Nephron progenitor cell (in vitro differentiated cells): ENCODE measurements at regions not wholly inside any gene's neighbourhood (a gene's known extent, or its start where the extent isn't known, plus 50 kb on each side); places are given as distances from the start of the nearest gene placed in this dataset.

Experiments used
- DNase-seq: peaks from one replicate; pipeline ENCODE4 v3.0.0; 2021
- H3K27ac Mint-ChIP-seq: 2 replicates; pipeline ENCODE4 v1.8.0; 2021; ENCODE audit warnings: mild to moderate bottlenecking, moderate library complexity, mixed read lengths
- H3K27me3 Mint-ChIP-seq: 2 replicates; pipeline ENCODE4 v1.8.0; 2021; ENCODE audit warnings: mild to moderate bottlenecking, low read depth, mixed read lengths; ENCODE audit not compliant: poor library complexity
- H3K36me3 Mint-ChIP-seq: 2 replicates; pipeline ENCODE4 v1.8.0; 2021; ENCODE audit warnings: low read depth, mixed read lengths
- H3K4me1 Mint-ChIP-seq: 2 replicates; pipeline ENCODE4 v1.8.0; 2021; ENCODE audit warnings: mixed read lengths
- H3K4me3 Mint-ChIP-seq: 2 replicates; pipeline ENCODE4 v1.8.0; 2021; ENCODE audit warnings: mild to moderate bottlenecking, moderate library complexity, mixed read lengths
- H3K9me3 Mint-ChIP-seq: 2 replicates; pipeline ENCODE4 v1.8.0; 2021; ENCODE audit warnings: mild to moderate bottlenecking, moderate library complexity, mixed read lengths
- CTCF ChIP-seq: fragments of 200-600 bp; sonication (generic); IDR thresholded peaks from 2 replicates; pipeline ENCODE4 v1.5.0; 2021; ENCODE audit warnings: antibody characterized with exemption

- Mint-ChIP-seq H3K36me3 (no peaks in the 10 kb centered on the region), H3K4me3 (no peak overlapping the region), H3K27me3 (no peaks in the 10 kb centered on the region), H3K4me1 (no peaks in the 10 kb centered on the region), H3K27ac (no peak overlapping the region), H3K9me3 (peaks cover 20% of the 10 kb centered on the region)
- no peak for DNase-seq
- no peak for TF ChIP-seq CTCF
These were observed 400.9 kb upstream of the POU3F2 start for GRCh38 chr6:98433325-98434056.

DNA sequence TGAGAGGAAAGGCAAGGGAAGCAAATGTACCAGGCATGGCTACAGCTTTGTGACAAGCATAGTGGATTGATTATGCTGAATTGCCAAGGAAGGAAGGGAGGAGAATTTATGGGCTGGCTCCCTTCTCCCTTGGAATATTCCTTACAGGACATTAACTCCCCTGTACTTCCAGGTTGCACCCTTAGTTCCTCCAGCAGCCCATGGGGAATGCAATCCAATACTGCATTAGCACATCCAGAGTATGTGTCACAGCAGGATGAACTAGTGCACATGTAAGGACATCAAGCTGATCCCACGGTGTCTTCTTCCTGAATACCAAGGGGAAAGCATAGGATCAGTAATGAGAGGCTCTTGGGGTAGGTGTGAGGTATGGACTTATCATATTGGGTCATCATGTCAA, 390.7 kb upstream of the POU3F2 start:
- no peak for DNase-seq
- Mint-ChIP-seq H3K4me1 (peaks cover 10% of the 10 kb centered on the region), H3K4me3 (no peak overlapping the region), H3K27ac (no peak overlapping the region), H3K9me3 (peaks cover 4% of the 10 kb centered on the region), H3K36me3 (no peaks in the 10 kb centered on the region), H3K27me3 (peaks cover 3% of the 10 kb centered on the region)
- TF ChIP-seq CTCF: no peak

GRCh38 chr6:98452685-98453084, 381.7 kb upstream of the POU3F2 start:
- H3K4me3 Mint-ChIP-seq: no peak overlapping the region
- no peak for TF ChIP-seq CTCF
- peaks cover 4% of the 10 kb centered on the region for H3K4me1 Mint-ChIP-seq
- no peaks in the 10 kb centered on the region for H3K9me3 Mint-ChIP-seq
- no peak for DNase-seq
- peaks cover 3% of the 10 kb centered on the region for H3K27me3 Mint-ChIP-seq
- no peak overlapping the region for H3K27ac Mint-ChIP-seq
- no peaks in the 10 kb centered on the region for H3K36me3 Mint-ChIP-seq

DNA sequence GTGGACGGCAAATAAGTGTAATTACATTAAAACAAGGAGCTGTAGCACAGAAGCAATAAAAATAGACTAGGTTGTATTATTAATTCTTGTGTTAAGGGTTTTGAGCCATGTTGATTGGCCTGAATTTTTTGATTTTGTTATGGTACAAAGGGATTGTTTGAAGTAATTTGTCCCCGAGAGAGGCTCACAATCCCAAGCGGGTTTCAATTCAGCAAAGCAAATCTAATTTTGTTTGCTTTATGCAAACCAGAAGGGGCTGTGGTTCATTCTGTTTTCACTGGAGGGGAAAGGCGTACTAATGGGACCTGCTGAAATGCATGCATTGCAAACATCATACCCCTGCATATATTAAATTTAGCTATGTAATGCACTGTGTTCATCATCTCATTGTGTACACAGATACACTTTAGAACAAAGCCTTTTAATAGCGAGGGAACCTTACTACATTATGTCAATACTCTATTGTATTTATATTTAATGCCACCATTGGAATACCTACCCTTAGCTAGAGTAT, 379.5 kb upstream of the POU3F2 start:
- no peak overlapping the region for H3K27ac Mint-ChIP-seq
- no peak overlapping the region for H3K4me3 Mint-ChIP-seq
- peaks cover 3% of the 10 kb centered on the region for H3K27me3 Mint-ChIP-seq
- no peak for TF ChIP-seq CTCF
- H3K4me1 Mint-ChIP-seq: peaks cover 4% of the 10 kb centered on the region
- DNase-seq: no peak
- H3K9me3 Mint-ChIP-seq: no peaks in the 10 kb centered on the region
- no peaks in the 10 kb centered on the region for H3K36me3 Mint-ChIP-seq

- H3K27me3 Mint-ChIP-seq: no peaks in the 10 kb centered on the region
- no peaks in the 10 kb centered on the region for H3K36me3 Mint-ChIP-seq
- TF ChIP-seq CTCF: no peak
- no peaks in the 10 kb centered on the region for H3K9me3 Mint-ChIP-seq
- peaks cover 25% of the 10 kb centered on the region for H3K4me1 Mint-ChIP-seq
- H3K4me3 Mint-ChIP-seq: no peak overlapping the region
- DNase-seq: no peak
- H3K27ac Mint-ChIP-seq: no peak overlapping the region
These were observed 375.7 kb upstream of the POU3F2 start for GRCh38 chr6:98458708-98459107.
